GM12892 (cell line): ENCODE measurements at regions not wholly inside any gene's neighbourhood (a gene's known extent, or its start where the extent isn't known, plus 50 kb on each side); places are given as distances from the start of the nearest gene placed in this dataset.

ENCODE experiments used
- POLR2AphosphoS5 ChIP-seq: IDR thresholded peaks from 2 replicates; pipeline ENCODE4 v1.6.1; 2011; ENCODE audit warnings: low read depth, low read length, control low read depth
- TAF1 ChIP-seq: IDR thresholded peaks from 2 replicates; pipeline ENCODE4 v1.6.1; 2011; ENCODE audit warnings: low read depth, mild to moderate bottlenecking, control low read depth, low read length, borderline replicate concordance

- no peak for TF ChIP-seq TAF1
- TF ChIP-seq POLR2AphosphoS5, result no peak
These were observed 318.5 kb downstream of the C6orf118 start for GRCh38 chr6:164990901-164991300.
